ENCODE measurements at regions not wholly inside any gene's neighbourhood (a gene's known extent, or its start where the extent isn't known, plus 50 kb on each side); places are given as distances from the start of the nearest gene placed in this dataset.

DNA sequence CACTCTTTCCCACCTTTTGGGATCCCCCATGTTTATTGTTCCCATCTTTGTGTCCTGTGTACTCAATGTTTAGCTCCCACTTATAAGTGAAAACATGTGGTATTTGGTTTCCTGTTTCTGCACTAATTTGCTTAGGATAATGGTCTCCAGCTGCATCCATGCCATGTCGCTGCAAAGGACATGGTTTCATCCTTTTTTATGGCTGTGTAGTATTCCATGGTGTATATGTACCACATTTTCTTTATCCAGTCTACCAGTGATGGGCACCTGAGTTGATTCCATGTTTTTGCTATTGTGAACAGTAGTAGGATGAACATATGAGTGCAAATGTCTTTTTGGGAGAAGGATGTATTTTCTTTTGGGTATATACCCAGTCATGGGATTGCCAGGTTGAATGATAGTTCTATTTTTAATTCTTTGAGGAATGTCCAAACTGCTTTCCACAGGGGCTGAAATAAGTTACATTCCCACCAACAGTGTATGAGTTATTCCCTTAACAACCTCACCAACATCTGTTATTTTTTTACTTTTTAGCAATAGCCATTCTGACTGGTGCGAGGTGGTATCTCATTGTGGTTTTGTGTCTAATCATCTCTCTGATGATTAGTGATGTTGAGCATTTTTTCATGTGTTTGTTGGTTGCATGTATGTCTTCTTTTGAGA is 55.7 kb upstream of the MEDAG start:
- no peak for DNase-seq
- TF ChIP-seq GATA1 (IDR thresholded peaks at IDR 0.05; ENCODE audit: low read depth, low read length) (no peak), POLR2A (IDR thresholded peaks at IDR 0.05; ENCODE audit: low read length) (no peak)

DNA sequence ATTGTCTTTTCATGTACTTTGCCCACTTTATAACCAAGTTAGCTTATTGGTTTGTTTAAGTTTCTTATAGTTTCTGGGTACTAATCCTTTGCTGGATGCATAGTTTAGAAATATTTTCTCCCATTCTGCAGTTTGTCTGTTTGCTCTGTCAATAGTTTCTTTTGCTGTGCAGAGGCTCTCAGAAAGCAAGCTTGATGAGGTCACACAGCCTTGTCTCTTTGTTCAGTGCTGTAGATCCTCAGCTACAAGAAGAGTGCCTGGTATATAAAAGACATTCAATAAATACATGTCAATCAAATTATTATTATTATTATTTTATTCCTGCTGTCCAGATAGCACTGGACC is 55.2 kb upstream of the MEDAG start:
- TF ChIP-seq GATA1 (IDR thresholded peaks at IDR 0.05; ENCODE audit: low read depth, low read length): no peak
- no peak for TF ChIP-seq POLR2A (IDR thresholded peaks at IDR 0.05; ENCODE audit: low read length)
- no peak for DNase-seq

DNA sequence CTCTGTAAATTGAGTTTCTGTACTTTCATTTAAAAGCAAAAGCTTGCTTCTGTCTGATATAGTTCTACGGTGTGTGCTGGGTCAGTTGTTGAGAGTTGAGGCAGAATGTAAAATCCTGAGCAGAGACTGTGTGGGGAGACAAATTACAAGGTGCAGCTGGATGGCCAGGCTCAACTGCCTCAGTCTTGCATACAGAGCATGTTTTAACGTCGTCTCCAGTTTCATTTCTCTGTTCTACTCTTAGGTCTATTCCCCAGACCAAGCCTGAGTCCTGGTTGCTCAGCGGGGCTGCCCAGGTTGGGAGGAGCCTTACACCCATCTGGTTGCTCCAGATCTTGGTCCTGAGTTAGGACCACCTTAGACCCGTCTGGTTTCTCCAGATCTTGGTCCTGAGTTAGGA is 54.4 kb upstream of the MEDAG start:
- DNase-seq: no peak
- TF ChIP-seq GATA1 (IDR thresholded peaks at IDR 0.05; ENCODE audit: low read depth, low read length) (no peak), POLR2A (IDR thresholded peaks at IDR 0.05; ENCODE audit: low read length) (no peak)

DNA sequence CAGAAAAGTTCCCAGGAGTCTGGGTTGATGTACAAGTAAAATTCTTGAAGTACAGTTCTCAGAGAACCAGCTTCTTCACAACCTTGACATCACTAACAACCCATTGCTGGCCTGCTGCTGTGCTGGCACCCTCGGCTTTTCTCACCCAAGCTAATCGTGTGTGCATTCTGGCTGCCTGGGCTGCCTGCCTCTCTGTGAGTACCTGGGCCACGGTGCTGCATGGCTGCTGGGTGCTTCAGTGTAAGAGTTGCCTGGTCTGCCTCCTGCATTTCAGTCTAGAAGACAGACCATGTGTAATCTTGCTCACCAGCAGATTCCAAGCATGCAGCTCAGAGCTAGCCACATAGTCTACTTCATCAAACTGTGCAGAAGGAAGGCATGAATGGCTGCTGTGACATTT is 50.5 kb upstream of the MEDAG start:
- DNase-seq: no peak
- TF ChIP-seq POLR2A (IDR thresholded peaks at IDR 0.05; ENCODE audit: low read length): no peak
- TF ChIP-seq GATA1 (IDR thresholded peaks at IDR 0.05; ENCODE audit: low read depth, low read length): no peak

DNA sequence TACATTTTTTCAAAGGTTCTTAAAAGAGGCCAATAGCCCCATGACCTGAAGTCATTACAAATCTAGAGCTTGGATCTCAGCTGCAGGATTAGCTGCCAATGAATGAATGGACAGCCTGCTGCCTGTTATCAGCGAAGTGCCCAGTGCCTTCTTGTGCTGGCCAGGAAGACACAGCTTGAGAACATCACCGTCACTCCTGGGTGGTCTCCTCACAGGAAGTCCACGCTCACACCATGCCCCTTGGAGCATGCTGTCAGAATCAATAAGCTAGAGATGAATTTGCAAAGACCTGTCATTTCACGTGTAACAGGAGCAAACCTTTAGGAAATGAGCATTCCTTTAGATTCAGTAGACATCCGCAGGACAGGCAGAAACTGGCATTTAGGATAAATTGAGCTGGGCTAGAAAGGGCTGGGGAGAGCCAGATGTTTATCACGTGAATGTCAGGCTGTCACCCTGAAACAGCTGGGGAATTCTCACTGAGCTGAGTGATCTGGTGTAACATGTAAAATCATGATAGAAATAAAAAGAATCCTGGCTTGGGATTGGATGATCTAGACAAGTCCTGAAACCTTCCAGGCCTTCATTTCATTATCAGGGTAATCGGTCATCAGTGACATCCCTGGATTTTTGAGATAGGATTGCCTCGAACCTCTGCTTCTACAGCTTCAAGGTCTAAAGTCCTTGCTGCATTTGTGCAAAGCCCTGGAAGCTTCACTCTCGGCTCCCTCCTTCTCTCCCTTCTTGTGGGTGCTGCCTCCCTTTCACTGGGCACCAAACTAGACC is 49.9 kb upstream of the MEDAG start:
- TF ChIP-seq GATA1 (IDR thresholded peaks at IDR 0.05; ENCODE audit: low read depth, low read length) (no peak), POLR2A (IDR thresholded peaks at IDR 0.05; ENCODE audit: low read length) (no peak)
- DNase-seq: no peak
